HepG2 (cell line): ENCODE measurements at regions not wholly inside any gene's neighbourhood (a gene's known extent, or its start where the extent isn't known, plus 50 kb on each side); places are given as distances from the start of the nearest gene placed in this dataset.
"Not testable (repeated sequence)": the region's sequence is repeated elsewhere in the genome, so short reads cannot be mapped to it uniquely, and the experiment has no call there.

Experiments used
- EHMT2 ChIP-seq: fragments of 200-600 bp; sonication (generic); IDR thresholded peaks from 2 replicates; pipeline ENCODE4 v1.7.0; 2017; ENCODE audit warnings: antibody characterized with exemption, low read depth, low read length, borderline replicate concordance
- NR2C2 ChIP-seq: sonication (generic); formaldehyde crosslinking; IDR thresholded peaks from 2 replicates; pipeline ENCODE4 v1.4.0; 2020; ENCODE audit warnings: missing genetic modification reagents, mild to moderate bottlenecking, moderate library complexity, borderline replicate concordance
- POLR2AphosphoS2 ChIP-seq: IDR thresholded peaks from 2 replicates; pipeline ENCODE4 v1.6.1; 2011; ENCODE audit warnings: low read depth, low read length, improper control_type of control experiment
- POLR2AphosphoS5 ChIP-seq: IDR thresholded peaks from 2 replicates; pipeline ENCODE4 v1.6.1; 2012; ENCODE audit warnings: low read depth, low read length
- SIN3A ChIP-seq: IDR thresholded peaks from 2 replicates; pipeline ENCODE4 v1.6.1; 2011; ENCODE audit warnings: low read depth, mild to moderate bottlenecking, control low read depth, low read length, borderline replicate concordance
- TARDBP ChIP-seq: sonication (generic); formaldehyde crosslinking; IDR thresholded peaks from 2 replicates; pipeline ENCODE4 v1.8.0; 2022; ENCODE audit warnings: mild to moderate bottlenecking, missing genetic modification reagents
- TEAD2 ChIP-seq: sonication (generic); formaldehyde crosslinking; IDR thresholded peaks from 2 replicates; pipeline ENCODE4 v1.9.0; 2021; ENCODE audit warnings: missing genetic modification reagents
- ZBTB38 ChIP-seq: sonication (generic); formaldehyde crosslinking; IDR thresholded peaks from 2 replicates; pipeline ENCODE4 v1.5.1; 2020; ENCODE audit warnings: mild to moderate bottlenecking, missing genetic modification reagents
- ZNF549 ChIP-seq: sonication (generic); formaldehyde crosslinking; IDR thresholded peaks from 2 replicates; pipeline ENCODE4 v1.5.0; 2020; ENCODE audit warnings: missing genetic modification reagents

DNA sequence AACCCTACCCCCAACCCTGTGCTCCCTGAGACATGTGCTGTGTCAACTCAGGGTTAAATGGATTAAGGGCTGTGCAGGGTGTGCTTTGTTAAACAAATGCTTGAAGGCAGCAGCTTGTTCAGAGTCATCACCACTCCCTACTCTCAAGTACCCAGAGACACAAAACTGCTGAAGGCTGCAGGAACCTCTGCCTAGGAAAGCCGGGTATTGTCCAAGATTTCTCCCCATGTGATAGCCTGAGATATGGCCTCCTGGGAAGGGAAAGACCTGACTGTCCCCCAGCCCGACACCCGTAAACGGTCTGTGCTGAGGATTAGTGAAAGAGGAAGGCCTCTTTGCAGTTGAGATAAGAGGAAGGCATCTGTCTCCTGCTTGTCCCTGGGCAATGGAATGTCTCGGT, 83.6 kb upstream of the ALDH3B2 start:
- TF ChIP-seq TARDBP (CRISPR knock-in tag); ZBTB38 (CRISPR knock-in tag); SIN3A; TEAD2 (CRISPR knock-in tag); POLR2AphosphoS2; NR2C2 (CRISPR knock-in tag); ZNF549 (CRISPR knock-in tag); EHMT2; POLR2AphosphoS5: not testable (repeated sequence)
